ENCODE measurements at regions not wholly inside any gene's neighbourhood (a gene's known extent, or its start where the extent isn't known, plus 50 kb on each side); places are given as distances from the start of the nearest gene placed in this dataset.
"Not testable (repeated sequence)": the region's sequence is repeated elsewhere in the genome, so short reads cannot be mapped to it uniquely, and the experiment has no call there.

DNA sequence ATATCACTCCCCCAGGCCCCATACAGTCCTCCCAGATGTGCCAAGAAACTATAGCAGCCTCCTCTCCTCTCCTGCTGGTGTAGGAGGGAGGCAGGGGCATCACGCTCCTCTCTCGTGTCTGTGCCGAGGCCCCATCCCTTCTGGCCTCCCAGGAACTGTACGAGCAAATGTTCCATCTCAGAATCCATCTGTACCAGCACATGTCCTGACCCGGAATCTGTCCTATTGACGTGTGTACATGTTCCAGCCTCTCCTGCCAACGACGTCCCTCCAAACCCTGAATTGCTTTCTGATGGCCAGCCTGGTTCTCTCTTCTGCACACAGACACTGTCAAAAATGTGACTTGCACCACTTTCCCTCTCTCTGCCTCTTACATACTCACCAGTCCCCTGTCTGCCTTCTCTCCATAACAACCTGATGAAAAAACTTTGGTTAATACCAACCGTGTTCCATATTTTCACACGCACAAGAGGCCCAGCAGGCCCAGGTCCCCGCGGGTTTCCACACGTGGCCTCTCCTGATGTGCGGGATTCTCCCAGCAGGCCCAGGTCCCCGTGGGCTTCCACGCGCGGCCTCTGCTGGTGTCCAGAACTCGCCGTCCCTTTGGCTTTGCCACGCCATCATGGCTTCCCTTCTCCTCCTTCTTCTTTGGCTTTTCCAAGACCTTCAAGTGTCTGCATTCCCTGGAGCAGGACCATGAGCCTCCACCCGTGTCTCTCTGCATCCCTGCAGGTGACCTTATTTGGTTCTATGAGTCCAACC lies 125.2 kb upstream of the THBS2 start:
- DNase-seq, result no peak

- DNase-seq, result no peak
Measured at GRCh38 chr6:169376458-169376857, 122.8 kb upstream of the THBS2 start.

- no peak for DNase-seq
Measured at GRCh38 chr6:169372589-169372988, 118.9 kb upstream of the THBS2 start.

DNA sequence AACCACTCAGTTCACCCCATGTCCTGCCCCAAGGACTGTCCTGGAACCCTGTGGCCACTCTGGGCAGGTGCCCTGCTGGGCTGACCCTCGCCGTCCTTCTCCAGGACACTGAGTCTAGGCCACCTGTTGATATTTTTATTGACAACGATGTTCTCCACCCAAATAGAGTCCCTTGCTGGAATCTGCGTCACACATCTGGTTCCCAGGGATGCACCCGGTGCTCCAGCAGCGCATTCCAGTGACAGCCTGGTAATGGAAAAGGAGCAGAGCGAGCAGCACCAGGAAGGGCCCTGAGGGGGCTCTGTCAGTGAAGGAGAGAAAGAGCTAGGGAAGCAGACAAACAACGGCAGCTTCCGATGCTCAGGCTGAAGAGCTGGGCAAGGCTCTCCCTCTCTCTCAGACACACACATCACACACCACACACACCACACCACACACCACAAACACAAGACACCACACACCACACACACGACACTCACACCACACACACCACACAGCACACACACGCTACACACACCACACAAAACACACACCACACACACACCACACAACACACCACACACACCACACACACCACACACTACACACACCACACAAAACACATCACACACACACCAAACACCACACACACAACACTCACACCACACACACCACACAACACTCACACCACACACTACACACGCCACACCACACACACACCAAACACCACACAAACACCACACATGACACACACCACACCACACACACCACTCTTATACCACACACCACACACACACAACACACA lies 117.9 kb upstream of the THBS2 start:
- peak; percentile 79 for DNase-seq

GRCh38 chr6:169370666-169371343 lies 117.2 kb upstream of the THBS2 start:
- DNase-seq, result peak; percentile 58

DNA sequence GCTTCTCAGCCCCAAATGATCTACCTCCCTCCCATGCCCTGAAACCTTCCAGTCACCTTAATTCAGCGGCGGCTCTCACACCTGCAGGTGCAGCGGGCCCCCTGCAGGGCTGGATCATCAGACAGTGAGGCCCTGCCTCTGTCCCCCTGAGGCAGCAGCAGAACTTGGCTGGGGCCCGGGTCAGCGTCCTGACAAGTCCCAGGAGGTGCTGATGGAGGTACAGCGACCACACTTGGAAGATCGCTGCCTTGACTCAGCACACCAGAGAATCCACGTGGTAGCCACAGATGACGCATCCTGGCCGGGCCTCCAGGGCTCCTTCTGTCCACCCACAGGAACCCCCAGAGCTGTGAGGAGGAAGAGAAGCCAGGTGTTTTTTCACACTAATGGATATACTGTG lies 116.4 kb upstream of the THBS2 start:
- peak; percentile 98 for DNase-seq

GRCh38 chr6:169368200-169368599 lies 114.6 kb upstream of the THBS2 start:
- no peak for DNase-seq

- no peak for DNase-seq
Measured at GRCh38 chr6:169367507-169367906, 113.9 kb upstream of the THBS2 start.

- DNase-seq, result peak; percentile 76
Measured at GRCh38 chr6:169366258-169366901, 112.7 kb upstream of the THBS2 start.

DNA sequence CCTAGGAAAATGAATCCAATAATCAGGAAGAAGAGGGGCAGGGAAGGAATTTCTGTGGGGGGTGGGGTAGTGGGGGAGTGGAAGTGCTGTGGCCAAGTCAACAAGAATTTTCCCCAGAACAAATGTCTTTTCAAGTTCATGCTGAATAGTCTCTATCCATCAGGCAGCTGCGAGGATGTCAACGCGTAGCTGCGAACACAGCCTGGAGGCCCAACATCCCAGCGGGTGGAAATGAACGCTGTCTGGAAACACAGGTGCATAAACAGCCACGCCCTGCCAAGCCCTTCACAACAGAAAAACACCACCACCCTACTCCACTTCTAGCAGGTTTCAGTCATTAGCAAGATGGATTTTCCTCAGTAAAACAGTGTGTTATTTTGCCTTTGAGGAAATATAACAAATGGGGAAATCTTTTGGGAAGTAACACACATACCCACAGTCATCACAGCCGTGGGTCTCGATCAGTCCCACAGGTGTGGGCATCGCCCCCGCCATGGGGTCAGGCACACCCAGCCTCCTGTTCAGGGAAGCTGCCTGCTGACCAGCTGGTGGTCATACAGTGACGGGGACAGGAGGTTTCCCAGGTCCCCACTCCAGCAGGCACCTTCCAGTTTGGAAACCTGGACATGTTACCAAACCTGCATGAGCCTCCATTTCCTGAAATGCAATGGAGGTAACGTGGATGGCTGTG lies 112.1 kb upstream of the THBS2 start:
- DNase-seq, result peak; percentile 98

GRCh38 chr6:169363590-169363989 lies 109.9 kb upstream of the THBS2 start:
- DNase-seq, result no peak

- no peak for DNase-seq
Measured at GRCh38 chr6:169362501-169363121, 109.0 kb upstream of the THBS2 start.

DNA sequence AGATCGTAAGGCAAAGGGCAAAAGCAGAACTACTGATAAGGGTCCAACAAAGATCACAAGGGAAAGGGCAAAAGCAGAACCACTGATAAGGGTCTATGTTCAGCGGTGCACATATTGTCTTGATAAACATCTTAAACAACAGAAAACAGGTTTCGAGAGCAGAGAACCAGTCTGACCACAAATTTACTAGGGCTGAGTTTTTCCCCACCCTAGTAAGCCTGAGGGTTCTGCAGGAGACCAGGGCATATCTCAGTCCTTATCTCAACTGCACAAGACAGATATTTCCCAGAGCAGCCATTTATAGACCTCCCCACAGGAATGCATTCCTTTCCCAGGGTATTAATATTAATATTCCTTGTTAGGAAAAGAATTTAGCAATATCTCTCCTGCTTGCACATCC lies 101.4 kb upstream of the THBS2 start:
- DNase-seq, result not testable (repeated sequence)

- no peak for DNase-seq
Measured at GRCh38 chr6:169345146-169345545, 91.5 kb upstream of the THBS2 start.

DNA sequence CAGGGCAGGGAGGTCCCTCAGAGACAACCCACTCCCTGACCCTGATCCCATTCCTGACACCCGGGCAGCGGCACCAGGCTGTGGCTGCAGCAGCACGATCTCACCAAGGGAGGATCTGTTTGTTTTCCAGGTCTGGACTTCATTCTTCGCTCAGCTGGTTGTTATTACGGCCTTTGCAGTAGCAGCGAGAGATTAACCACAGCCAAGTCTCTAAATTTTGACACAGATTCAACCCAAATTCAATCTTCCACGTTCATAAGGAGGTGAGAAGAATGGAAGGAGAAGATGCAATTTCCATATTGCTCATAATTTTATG lies 91.1 kb upstream of the THBS2 start:
- DNase-seq, result peak; percentile 40

DNA sequence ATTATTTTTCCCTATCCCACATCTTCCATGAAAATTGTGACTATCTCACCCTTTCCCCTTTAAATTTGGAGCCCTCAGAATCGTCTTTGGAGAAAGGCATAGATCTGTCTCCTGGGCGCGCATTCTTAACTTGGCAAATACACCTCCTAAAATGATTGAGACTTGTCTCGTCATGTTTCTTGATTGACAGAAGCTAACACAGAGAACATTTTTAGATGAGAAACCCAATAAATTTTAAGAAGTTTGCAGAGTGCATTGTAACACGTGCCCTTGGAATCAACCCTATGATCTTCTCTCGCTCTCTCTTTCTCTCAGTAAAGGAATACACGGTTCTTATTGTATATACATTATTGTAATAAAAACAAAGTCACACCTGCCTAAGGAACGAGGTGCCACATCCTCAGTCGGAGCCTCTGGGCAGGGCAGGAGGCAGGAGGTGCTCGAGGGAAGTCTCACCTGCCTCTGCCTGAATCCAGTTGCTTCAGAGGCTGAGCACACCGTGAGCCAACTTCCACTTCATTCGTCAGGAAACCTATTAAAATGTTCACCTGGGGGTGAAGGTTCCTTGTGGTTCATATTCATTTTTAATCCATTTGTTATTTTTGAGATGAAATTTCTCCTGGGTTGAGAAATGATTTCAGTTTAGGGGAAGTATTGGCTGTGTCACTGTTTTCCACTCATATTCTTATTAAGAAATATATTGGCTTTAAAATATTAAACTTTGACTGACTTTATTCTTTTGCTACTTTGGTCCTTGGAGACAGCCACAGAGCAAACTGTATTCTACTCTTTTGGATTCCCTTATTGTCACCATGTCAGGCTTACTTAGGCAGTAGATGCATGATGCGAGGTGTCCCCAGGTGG lies 90.5 kb upstream of the THBS2 start:
- DNase-seq, result peak; percentile 32

DNA sequence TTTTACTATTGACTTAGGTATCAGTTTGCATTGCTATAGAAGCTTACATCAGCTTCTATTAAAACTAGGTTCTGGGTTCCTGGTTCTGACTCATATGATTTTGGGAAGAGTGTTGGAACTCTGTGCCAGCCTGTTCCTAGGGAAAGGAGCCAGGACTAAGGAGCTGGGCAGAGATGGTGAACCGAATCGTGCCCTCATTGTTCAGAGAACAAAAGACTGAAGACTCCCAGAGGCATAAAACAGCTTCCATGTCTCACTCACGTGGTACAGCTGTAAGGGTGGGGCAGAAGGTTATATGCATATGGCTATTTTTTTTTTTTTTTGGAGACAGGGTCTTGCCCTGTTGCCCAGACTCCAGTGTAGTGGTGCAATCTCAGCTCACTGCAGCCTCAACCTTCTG lies 89.1 kb upstream of the THBS2 start:
- DNase-seq, result peak; percentile 24

DNA sequence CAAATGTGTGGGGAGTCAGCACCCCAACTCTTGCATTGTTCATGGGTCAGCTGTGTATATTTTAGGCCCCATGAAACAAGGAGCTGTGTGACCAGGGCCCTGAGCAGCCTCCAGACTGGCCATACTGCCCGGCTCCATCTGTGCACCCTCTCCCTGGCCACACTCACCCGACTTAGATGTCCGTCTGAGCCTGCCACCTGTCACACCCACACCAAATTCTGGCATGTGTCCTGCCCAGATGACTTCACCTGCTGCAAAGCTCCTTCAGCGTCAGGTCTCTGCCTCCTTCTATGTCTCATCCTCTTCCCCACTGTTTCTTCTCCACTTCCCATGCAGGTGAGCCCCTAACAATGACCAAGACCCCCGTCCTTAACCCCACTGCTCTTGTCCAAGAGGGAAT lies 88.1 kb upstream of the THBS2 start:
- DNase-seq, result no peak

GRCh38 chr6:169341065-169341464 lies 87.4 kb upstream of the THBS2 start:
- DNase-seq, result no peak

- no peak for DNase-seq
Measured at GRCh38 chr6:169340395-169340794, 86.7 kb upstream of the THBS2 start.

DNA sequence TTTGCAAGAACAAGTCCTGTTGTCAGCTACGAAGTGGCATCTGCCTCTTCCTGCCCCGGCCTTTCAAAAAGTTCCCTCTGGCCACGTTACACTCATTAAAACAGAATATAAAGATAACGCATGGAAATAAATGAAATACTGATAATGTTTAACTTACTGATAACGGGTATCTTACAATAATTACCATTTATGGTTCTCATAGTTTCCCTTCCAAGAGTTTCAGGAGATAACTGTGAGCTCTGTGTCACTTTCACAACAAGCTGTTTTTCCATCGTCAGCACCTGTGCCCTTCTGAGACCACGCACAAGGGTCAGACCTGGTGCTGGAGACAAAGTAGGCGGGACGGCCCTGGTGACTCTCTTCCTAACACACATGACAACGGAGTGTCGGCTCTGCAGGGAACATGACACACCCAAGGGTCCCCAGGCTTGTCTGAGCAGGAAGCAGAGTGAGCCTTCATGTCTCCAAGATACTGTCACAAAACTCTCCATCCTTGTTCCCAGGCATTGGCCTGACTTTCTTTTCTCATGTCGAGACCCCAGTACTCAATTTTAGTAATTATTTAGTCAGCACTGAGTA lies 86.2 kb upstream of the THBS2 start:
- no peak for DNase-seq
